Adrenal gland (tissue), 9 donors: ENCODE measurements at regions not wholly inside any gene's neighbourhood (a gene's known extent, or its start where the extent isn't known, plus 50 kb on each side); places are given as distances from the start of the nearest gene placed in this dataset.
A peak's percentile ranks its signal among the peaks of the same experiment; 100 is the strongest.

Experiments
- DNase-seq, 7 donors: peaks; one replicate each; pipeline ENCODE4 v3.0.0-alpha.2; 2019 to 2020
- H3K27ac ChIP-seq, 5 donors: fragments of 200-600 bp; sonication (generic) in 4 of 5; 1 replicate in 3 of 5; 2 replicates in 2 of 5; pipeline versions ENCODE4 v1.5.1 to v1.8.0; 2016 to 2020; ENCODE audit warnings: mild to moderate bottlenecking in 1 of 5
- H3K27me3 ChIP-seq: fragments of 200-600 bp; 2 replicates; pipeline ENCODE4 v1.8.0; 2021
- H3K36me3 ChIP-seq, 2 donors: fragments of 200-600 bp; replicated peaks in 1 of 2; 1 replicate in 1 of 2; 2 replicates in 1 of 2; pipeline versions ENCODE4 v1.5.1 to v1.8.0; 2018 to 2022
- H3K4me1 ChIP-seq, 2 donors: fragments of 200-600 bp; replicated peaks in 1 of 2; 1 replicate in 1 of 2; 2 replicates in 1 of 2; pipeline versions ENCODE4 v1.5.1 to v1.8.0; 2018 to 2021
- H3K4me3 ChIP-seq, 4 donors: fragments of 200-600 bp; sonication (generic) in 3 of 4; one replicate each; pipeline ENCODE4 v1.5.1; 2016 to 2018
- H3K9me3 ChIP-seq, 3 donors: fragments of 200-600 bp; sonication (generic) in 1 of 3; replicated peaks in 1 of 3; 1 replicate in 2 of 3; 2 replicates in 1 of 3; pipeline versions ENCODE4 v1.5.1 to v1.8.0; 2016 to 2021
- CTCF ChIP-seq, 6 experiments: fragments of 450-650 bp in 4 of 6; fragments of 200-600 bp in 2 of 6; sonication (generic) in 1 of 6; IDR thresholded peaks; 1 replicate in 5 of 6; 2 replicates in 1 of 6; pipeline versions ENCODE4 v1.5.1 to v1.8.0; 2016 to 2021; ENCODE audit warnings: antibody characterized with exemption in 6 of 6, mild to moderate bottlenecking in 2 of 6, moderate library complexity in 1 of 6
- POLR2A ChIP-seq, 2 donors: fragments of 450-650 bp; IDR thresholded peaks; one replicate each; pipeline ENCODE4 v1.6.1; 2017; ENCODE audit warnings: antibody characterized with exemption in 2 of 2, mild to moderate bottlenecking in 2 of 2, moderate library complexity in 1 of 2
- WGBS, 4 donors: extraction: QIAGEN DNeasy Blood & Tissue Kit in 2 of 4; methylation state at CpG; one replicate each; pipeline versions ENCODE4 v1.1.5 to v1.1.7; 2013 to 2017; 5-methylcytosine and 5-hydroxymethylcytosine counted together
- intact Hi-C, 2 donors: fragments of 100-400 bp; cut with DNase I; formaldehyde crosslinking; loops; one replicate each; pipeline versions ENCODE4 v1.14.1 to v1.15.0; 2022 to 2023
- donor health status: healthy with polysubstance abuse.
- donor health status: Bipolar disorder and iron deficiency.
- donor health status: DM: yes; HTN: yes; CAD: no.
- donor health status: DM: no; HTN: no; CAD: no.
- donor health status: DM: no; HTN: no; CAD: no.

GRCh38 chr14:100655741-100656085, 68.5 kb upstream of the BEGAIN start:
- WGBS, 4 donors = 84 to 100% (median 95%) methylated on average over 1 to 2 of the region's 2 CpGs
- no peak overlapping the region for H3K4me3 ChIP-seq
- H3K27ac ChIP-seq = no peak overlapping the region
- no peaks in the 10 kb centered on the region for H3K27me3 ChIP-seq
- TF ChIP-seq CTCF (IDR thresholded peaks at IDR 0.05) = no peak
- no peak for TF ChIP-seq POLR2A (IDR thresholded peaks at IDR 0.05)
- intact Hi-C loops = loop anchor here (5.0 to 10.0 kb wide), 4 partner anchors 241 to 969 kb away; no protein-coding TSS in a partner anchor
- no peak for DNase-seq
- no peaks in the 10 kb centered on the region for H3K36me3 ChIP-seq
- H3K4me1 ChIP-seq = peaks cover 2 to 11% of the 10 kb centered on the region in 2 donors
- H3K9me3 ChIP-seq = no peaks in the 10 kb centered on the region

DNA sequence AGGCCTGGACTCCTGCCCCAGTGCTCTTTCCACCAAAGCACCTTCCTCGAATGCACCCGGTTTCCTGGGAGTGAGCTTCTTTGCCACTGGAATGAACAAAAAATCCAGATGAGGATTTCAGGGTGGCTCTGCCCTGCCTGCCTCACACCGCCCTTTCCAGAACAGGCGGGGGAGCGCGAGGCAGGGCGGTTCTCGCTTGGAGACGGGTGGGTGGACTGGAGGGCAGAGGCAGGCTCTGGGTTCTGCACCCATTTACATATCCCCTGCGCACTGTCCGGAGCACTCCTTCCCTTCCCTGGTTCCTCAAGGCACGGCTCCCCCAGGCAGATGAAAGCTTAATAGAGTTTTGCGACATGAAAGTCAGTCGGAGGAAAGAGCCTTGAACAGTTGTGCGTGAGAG, 69.7 kb upstream of the DLK1 start:
- no peak for DNase-seq

DNA sequence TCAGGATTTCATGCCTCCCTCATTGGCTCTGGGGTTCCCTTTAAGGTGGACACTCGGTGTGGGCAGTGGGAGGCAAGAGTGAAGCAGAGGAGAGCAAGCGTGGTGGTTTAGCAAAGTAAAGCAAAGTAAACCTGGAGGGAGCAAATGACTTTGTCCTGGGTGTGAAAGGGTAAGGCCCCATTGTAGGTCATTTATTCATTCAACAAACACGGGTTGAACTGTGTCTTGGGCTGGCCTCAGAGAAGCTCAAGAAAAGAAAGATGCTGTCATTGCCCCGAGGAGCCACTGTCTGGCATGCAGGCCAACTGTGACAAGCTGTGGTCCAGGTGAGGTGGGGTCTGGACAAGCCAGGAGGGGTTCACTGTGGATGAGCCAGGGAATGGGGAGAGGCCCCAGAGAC, 68.9 kb upstream of the DLK1 start:
- no peaks in the 10 kb centered on the region for H3K36me3 ChIP-seq
- no peaks in the 10 kb centered on the region for H3K27me3 ChIP-seq
- DNase-seq = no peak
- WGBS, 4 donors = 80 to 94% (median 88%) methylated on average over 4 of the region's 4 CpGs
- no peaks in the 10 kb centered on the region for H3K9me3 ChIP-seq
- no peak overlapping the region for H3K4me3 ChIP-seq
- intact Hi-C loops = loop anchor here (5.0 to 10.0 kb wide), 4 partner anchors 243 to 967 kb away; no protein-coding TSS in a partner anchor
- H3K27ac ChIP-seq = no peak overlapping the region
- TF ChIP-seq CTCF (IDR thresholded peaks at IDR 0.05) (no peak), POLR2A (IDR thresholded peaks at IDR 0.05) (no peak)
- peaks cover 0 to 11% of the 10 kb centered on the region in 2 donors for H3K4me1 ChIP-seq

More for the DNA sequence above, 69.7 kb upstream of the DLK1 start:
- no peak for TF ChIP-seq CTCF (IDR thresholded peaks at IDR 0.05)
- no peak for TF ChIP-seq POLR2A (IDR thresholded peaks at IDR 0.05)
- intact Hi-C loops = loop anchor here (5.0 to 10.0 kb wide), 4 partner anchors 242 to 968 kb away; no protein-coding TSS in a partner anchor
- no peaks in the 10 kb centered on the region for H3K27me3 ChIP-seq
- WGBS, 4 donors = 68 to 94% (median 85%) methylated on average over 15 of the region's 15 CpGs
- no peak overlapping the region for H3K4me3 ChIP-seq
- H3K9me3 ChIP-seq = no peaks in the 10 kb centered on the region
- H3K4me1 ChIP-seq = peaks cover 1 to 11% of the 10 kb centered on the region in 2 donors
- H3K27ac ChIP-seq = no peak overlapping the region
- no peaks in the 10 kb centered on the region for H3K36me3 ChIP-seq

- TF ChIP-seq CTCF (IDR thresholded peaks at IDR 0.05) (no peak), POLR2A (IDR thresholded peaks at IDR 0.05) (peak in 1 of 2 donors; percentile 7)
- Histone ChIP-seq H3K36me3 (no peaks in the 10 kb centered on the region), H3K27ac (peak overlapping the region in 1 of 5 donors; percentile 90), H3K9me3 (no peaks in the 10 kb centered on the region), H3K4me1 (peaks cover 0 to 11% of the 10 kb centered on the region in 2 donors), H3K4me3 (no peak overlapping the region), H3K27me3 (no peaks in the 10 kb centered on the region)
- 48 to 90% (median 57%) methylated on average over 2 to 6 of the region's 6 CpGs for WGBS, 4 donors
- intact Hi-C loops = loop anchor here (5.0 to 10.0 kb wide), 4 partner anchors 244 to 966 kb away; no protein-coding TSS in a partner anchor
- peak in 4 of 7 donors; percentile 60 to 74 (median 70) for DNase-seq
Measured at GRCh38 chr14:100658181-100658886, 68.4 kb upstream of the DLK1 start.
